GM12892 (cell line): ENCODE measurements at regions not wholly inside any gene's neighbourhood (a gene's known extent, or its start where the extent isn't known, plus 50 kb on each side); places are given as distances from the start of the nearest gene placed in this dataset.

ENCODE experiments used
- POLR2A ChIP-seq: IDR thresholded peaks from 2 replicates; pipeline ENCODE4 v1.6.1; 2011; ENCODE audit warnings: low read depth, low read length, control low read depth
- TAF1 ChIP-seq: IDR thresholded peaks from 2 replicates; pipeline ENCODE4 v1.6.1; 2011; ENCODE audit warnings: low read depth, mild to moderate bottlenecking, control low read depth, low read length, borderline replicate concordance

DNA sequence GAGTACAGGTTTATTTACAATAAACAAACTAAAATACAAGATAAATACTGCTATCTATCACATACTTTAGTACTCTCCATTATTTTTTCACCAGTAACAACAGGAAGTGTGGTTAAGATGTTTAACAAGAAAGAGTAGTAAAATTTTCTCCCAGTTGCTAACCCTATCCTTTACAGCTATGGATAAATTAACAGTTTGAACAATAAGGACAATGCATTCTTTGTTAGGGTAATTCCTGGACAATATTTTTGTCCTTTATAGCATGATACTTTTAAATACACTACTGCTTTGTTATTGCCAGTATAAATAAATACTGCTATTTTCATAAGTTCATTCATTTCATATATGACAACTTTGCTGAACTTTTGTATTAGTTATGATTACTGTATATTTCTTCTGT, 630.2 kb upstream of the ATXN8OS start:
- TF ChIP-seq POLR2A: no peak
- no peak for TF ChIP-seq TAF1
